DMS 273 (cell line): ENCODE measurements at regions not wholly inside any gene's neighbourhood (a gene's known extent, or its start where the extent isn't known, plus 50 kb on each side); places are given as distances from the start of the nearest gene placed in this dataset.
"Not testable (repeated sequence)": the region's sequence is repeated elsewhere in the genome, so short reads cannot be mapped to it uniquely, and the experiment has no call there.

Experiments used
- DNase-seq: peaks from one replicate; lab custom pipeline; 2025; ENCODE audit not compliant: unreplicated experiment; lab: John Stamatoyannopoulos, UW

- DNase-seq = no peak
Measured at GRCh38 chr2:175619179-175620045, 382.7 kb downstream of the LNPK start.

GRCh38 chr2:175612280-175612679 lies 389.8 kb downstream of the LNPK start:
- DNase-seq = no peak

GRCh38 chr2:175606010-175606841 lies 395.8 kb downstream of the LNPK start:
- no peak for DNase-seq

- DNase-seq = no peak
Measured at GRCh38 chr2:175605640-175606009, 396.4 kb downstream of the LNPK start.

- DNase-seq = no peak
Measured at GRCh38 chr2:175601969-175602368, 400.1 kb downstream of the LNPK start.

GRCh38 chr2:175599966-175600831 lies 401.9 kb downstream of the LNPK start:
- no peak for DNase-seq

GRCh38 chr2:175597286-175597685 lies 404.8 kb downstream of the LNPK start:
- no peak for DNase-seq

GRCh38 chr2:175595139-175595538 lies 406.9 kb downstream of the LNPK start:
- no peak for DNase-seq

- not testable (repeated sequence) for DNase-seq
Measured at GRCh38 chr2:175593686-175594525, 408.2 kb downstream of the LNPK start.

GRCh38 chr2:175588213-175588612 lies 406.7 kb upstream of the ATP5MC3 start:
- DNase-seq = not testable (repeated sequence)

GRCh38 chr2:175585496-175585895 lies 404.0 kb upstream of the ATP5MC3 start:
- peak; percentile 30 for DNase-seq

- no peak for DNase-seq
Measured at GRCh38 chr2:175580652-175581051, 399.1 kb upstream of the ATP5MC3 start.

GRCh38 chr2:175579646-175580045 lies 398.1 kb upstream of the ATP5MC3 start:
- no peak for DNase-seq

- DNase-seq = peak; percentile 16
Measured at GRCh38 chr2:175577368-175577970, 396.0 kb upstream of the ATP5MC3 start.

GRCh38 chr2:175576875-175577274 lies 395.4 kb upstream of the ATP5MC3 start:
- peak; percentile 80 for DNase-seq

- no peak for DNase-seq
Measured at GRCh38 chr2:175576270-175576669, 394.8 kb upstream of the ATP5MC3 start.

- no peak for DNase-seq
Measured at GRCh38 chr2:175575346-175576258, 394.1 kb upstream of the ATP5MC3 start.

GRCh38 chr2:175574069-175574468 lies 392.6 kb upstream of the ATP5MC3 start:
- DNase-seq = no peak
